ENCODE measurements at regions not wholly inside any gene's neighbourhood (a gene's known extent, or its start where the extent isn't known, plus 50 kb on each side); places are given as distances from the start of the nearest gene placed in this dataset.

- Histone ChIP-seq H3K9me3 (ENCODE audit: control insufficient read depth in 4 of 4, low read length in 3 of 4) (no peaks in the 10 kb centered on the region), H3K9ac (ENCODE audit: low read depth in 1 of 2, low read length in 2 of 2) (no peak overlapping the region), H3K36me3 (ENCODE audit: control insufficient read depth in 4 of 4, insufficient read depth in 3 of 4, low read depth in 1 of 4, low read length in 3 of 4) (no peaks in the 10 kb centered on the region), H3K27ac (ENCODE audit: low read depth in 1 of 2, low read length in 2 of 2) (no peak overlapping the region), H3K27me3 (ENCODE audit: control insufficient read depth in 4 of 4, insufficient read depth in 4 of 4, low read length in 3 of 4) (no peaks in the 10 kb centered on the region), H3K4me1 (ENCODE audit: control insufficient read depth in 4 of 4, insufficient read depth in 4 of 4, low read length in 3 of 4) (no peaks in the 10 kb centered on the region), H3K4me3 (ENCODE audit: low read depth in 1 of 3, low read length in 3 of 3) (no peak overlapping the region)
- no peak for DNase-seq (ENCODE audit: low spot score)
- no peak for TF ChIP-seq JUND (IDR thresholded peaks at IDR 0.05)
- no peak for TF ChIP-seq NR2F2 (IDR thresholded peaks at IDR 0.05)
- TF ChIP-seq TAF1 (conservative IDR thresholded peaks at IDR 0.05): no peak
- no peak for TF ChIP-seq GABPA (IDR thresholded peaks at IDR 0.05 in 1 of 2, conservative IDR thresholded peaks at IDR 0.05 in 1 of 2)
- no peak for TF ChIP-seq FOXA1 (IDR thresholded peaks at IDR 0.05)
- no peak for TF ChIP-seq ZBTB33 (IDR thresholded peaks at IDR 0.05)
- no peak for TF ChIP-seq YY1 (IDR thresholded peaks at IDR 0.05)
- no peak for TF ChIP-seq RXRA (IDR thresholded peaks at IDR 0.05)
- TF ChIP-seq, protein P1, sequence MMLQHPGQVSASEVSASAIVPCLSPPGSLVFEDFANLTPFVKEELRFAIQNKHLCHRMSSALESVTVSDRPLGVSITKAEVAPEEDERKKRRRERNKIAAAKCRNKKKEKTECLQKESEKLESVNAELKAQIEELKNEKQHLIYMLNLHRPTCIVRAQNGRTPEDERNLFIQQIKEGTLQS (IDR thresholded peaks at IDR 0.05): no peak
- TF ChIP-seq HNF4G (IDR thresholded peaks at IDR 0.05): no peak
Observed at GRCh38 chr2:167411367-167411766, 523.1 kb downstream of the XIRP2 start.

- WGBS: 40% methylated on average over 4 of the region's 4 CpGs
Observed at GRCh38 chr2:167406558-167406957, 518.3 kb downstream of the XIRP2 start.

More at GRCh38 chr2:167406558-167406957, 518.3 kb downstream of the XIRP2 start:
- Histone ChIP-seq H3K4me1 (ENCODE audit: control insufficient read depth in 4 of 4, insufficient read depth in 4 of 4, low read length in 3 of 4) (no peaks in the 10 kb centered on the region), H3K27me3 (ENCODE audit: control insufficient read depth in 4 of 4, insufficient read depth in 4 of 4, low read length in 3 of 4) (peaks cover 0 to 3% (median 0%) of the 10 kb centered on the region in 4 donors), H3K27ac (ENCODE audit: low read depth in 1 of 2, low read length in 2 of 2) (no peak overlapping the region), H3K9ac (ENCODE audit: low read depth in 1 of 2, low read length in 2 of 2) (no peak overlapping the region), H3K36me3 (ENCODE audit: control insufficient read depth in 4 of 4, insufficient read depth in 3 of 4, low read depth in 1 of 4, low read length in 3 of 4) (no peaks in the 10 kb centered on the region), H3K4me3 (ENCODE audit: low read depth in 1 of 3, low read length in 3 of 3) (no peak overlapping the region), H3K9me3 (ENCODE audit: control insufficient read depth in 4 of 4, low read length in 3 of 4) (no peaks in the 10 kb centered on the region)
- no peak for DNase-seq (ENCODE audit: low spot score)
- TF ChIP-seq SP1 (IDR thresholded peaks at IDR 0.05) (no peak), RXRA (IDR thresholded peaks at IDR 0.05) (no peak), HNF4G (IDR thresholded peaks at IDR 0.05) (no peak), NR2F2 (IDR thresholded peaks at IDR 0.05) (no peak), JUND (IDR thresholded peaks at IDR 0.05) (no peak), CTCF (IDR thresholded peaks at IDR 0.05; ENCODE audit: low read depth, low read length, missing input control) (no peak), REST (IDR thresholded peaks at IDR 0.05) (no peak), TAF1 (conservative IDR thresholded peaks at IDR 0.05) (no peak), FOXA2 (IDR thresholded peaks at IDR 0.05) (no peak), YY1 (IDR thresholded peaks at IDR 0.05) (no peak)
- TF ChIP-seq, protein P1 (IDR thresholded peaks at IDR 0.05): no peak
